ENCODE measurements at regions not wholly inside any gene's neighbourhood (a gene's known extent, or its start where the extent isn't known, plus 50 kb on each side); places are given as distances from the start of the nearest gene placed in this dataset.
A peak's percentile ranks its signal among the peaks of the same experiment; 100 is the strongest.

- POLR2A ChIA-PET: no interaction called here
- CTCF ChIA-PET: interaction anchor here (0.7 to 1.5 kb wide), 5 partner anchors 9 to 359 kb away, joined by 3 to 6 read pairs (median 3); no protein-coding TSS in a partner anchor
- no peak overlapping the region for H3K4me3 ChIP-seq (ENCODE audit: low read depth, low read length)
- H3K9me3 ChIP-seq (ENCODE audit: control insufficient read depth, insufficient read depth, low read depth, low read length): no peaks in the 10 kb centered on the region
- peak; percentile 24; the same call in 1 of the 2 replicates for TF ChIP-seq CTCF (tag by site-specific recombination; IDR thresholded peaks at IDR 0.05)
- peak; percentile 23; the same call in 1 of the 2 replicates for TF ChIP-seq ZNF654 (tag by site-specific recombination; IDR thresholded peaks at IDR 0.05; ENCODE audit: low read depth)
- no peak for TF ChIP-seq ZNF37A (tag by site-specific recombination; IDR thresholded peaks at IDR 0.05)
- H3K4me1 ChIP-seq (ENCODE audit: control insufficient read depth, insufficient read depth, low read length): no peaks in the 10 kb centered on the region
- H3K36me3 ChIP-seq (ENCODE audit: control insufficient read depth in 2 of 2, insufficient read depth in 1 of 2, low read length in 2 of 2): no peaks in the 10 kb centered on the region
- no peak overlapping the region for H3K27ac ChIP-seq (ENCODE audit: extremely low read depth, low read depth, low read length)
Measured at GRCh38 chr4:128565565-128566186, 243.8 kb upstream of the JADE1 start.

GRCh38 chr4:128565054-128565453 lies 244.4 kb upstream of the JADE1 start:
- TF ChIP-seq ZBTB48 (tag by site-specific recombination; IDR thresholded peaks at IDR 0.05): no peak
- no peak for TF ChIP-seq GLIS2 (tag by site-specific recombination; IDR thresholded peaks at IDR 0.05)
- TF ChIP-seq ZNF18 (tag by site-specific recombination; IDR thresholded peaks at IDR 0.05): no peak
- no peaks in the 10 kb centered on the region for H3K4me1 ChIP-seq (ENCODE audit: control insufficient read depth, insufficient read depth, low read length)
- ChIA-PET CTCF (interaction anchor here (0.5 kb wide), 1 partner anchor 142 kb away, joined by 5 read pairs; no protein-coding TSS in a partner anchor), POLR2A (no interaction called here)
- no peaks in the 10 kb centered on the region for H3K36me3 ChIP-seq (ENCODE audit: control insufficient read depth in 2 of 2, insufficient read depth in 1 of 2, low read length in 2 of 2)
- no peak overlapping the region for H3K27ac ChIP-seq (ENCODE audit: extremely low read depth, low read depth, low read length)
- H3K4me3 ChIP-seq (ENCODE audit: low read depth, low read length): no peak overlapping the region
- H3K9me3 ChIP-seq (ENCODE audit: control insufficient read depth, insufficient read depth, low read depth, low read length): no peaks in the 10 kb centered on the region

- H3K27ac ChIP-seq (ENCODE audit: extremely low read depth, low read depth, low read length): no peak overlapping the region
- ChIA-PET CTCF (interaction anchor here (1.0 kb wide), 1 partner anchor 10 kb away, joined by 3 read pairs; no protein-coding TSS in a partner anchor), POLR2A (no interaction called here)
- no peak for TF ChIP-seq ZBTB8A (tag by site-specific recombination; IDR thresholded peaks at IDR 0.05)
- no peak for TF ChIP-seq KLF1 (tag by site-specific recombination; IDR thresholded peaks at IDR 0.05)
- no peak for TF ChIP-seq ZSCAN23 (tag by site-specific recombination; IDR thresholded peaks at IDR 0.05)
- no peak for TF ChIP-seq ZNF558 (tag by site-specific recombination; IDR thresholded peaks at IDR 0.05)
- TF ChIP-seq ZNF624 (tag by site-specific recombination; IDR thresholded peaks at IDR 0.05): no peak
- no peak for TF ChIP-seq ZNF580 (tag by site-specific recombination; IDR thresholded peaks at IDR 0.05)
- no peak for TF ChIP-seq ZNF114 (tag by site-specific recombination; IDR thresholded peaks at IDR 0.05)
- H3K4me1 ChIP-seq (ENCODE audit: control insufficient read depth, insufficient read depth, low read length): no peaks in the 10 kb centered on the region
- H3K4me3 ChIP-seq (ENCODE audit: low read depth, low read length): no peak overlapping the region
- H3K9me3 ChIP-seq (ENCODE audit: control insufficient read depth, insufficient read depth, low read depth, low read length): no peaks in the 10 kb centered on the region
- no peaks in the 10 kb centered on the region for H3K36me3 ChIP-seq (ENCODE audit: control insufficient read depth in 2 of 2, insufficient read depth in 1 of 2, low read length in 2 of 2)
Measured at GRCh38 chr4:128564081-128564630, 245.3 kb upstream of the JADE1 start.

Measured in HEK293 (cell line).